MCF 10A (cell line): ENCODE measurements at regions not wholly inside any gene's neighbourhood (a gene's known extent, or its start where the extent isn't known, plus 50 kb on each side); places are given as distances from the start of the nearest gene placed in this dataset.

Experiments used
- BruUV-seq: library from RNA; stranded (reverse); fragments of 400-500 nt; replicated peaks from 2 replicates; lab custom pipeline; 2021; lab: Mats Ljungman, UMichigan
- CTCF ChIA-PET: fragments of 300-600 bp; sonication (Branson Sonifier 250); formaldehyde crosslinking; extraction: SDS; loops from one replicate; lab custom pipeline; 2021; ENCODE audit warnings: antibody characterized with exemption, inconsistent platforms; lab: Yijun Ruan, JAX
- POLR2A ChIA-PET: fragments of 300-600, 350-650 bp; sonication (Branson Sonifier 250); formaldehyde crosslinking; extraction: SDS; loops from one replicate; lab custom pipeline; 2020; ENCODE audit warnings: antibody characterized with exemption, inconsistent platforms; lab: Yijun Ruan, JAX
- DNase-seq: peaks from one replicate; pipeline ENCODE4 v3.0.0-alpha.2; 2018; ENCODE audit not compliant: unreplicated experiment
- H3K27ac Mint-ChIP-seq: one replicate; pipeline ENCODE4 v1.8.0; 2022; ENCODE audit warnings: mild to moderate bottlenecking, low read depth, mixed read lengths; ENCODE audit not compliant: unreplicated experiment
- H3K27me3 Mint-ChIP-seq: one replicate; pipeline ENCODE4 v1.8.0; 2022; ENCODE audit warnings: mixed read lengths; ENCODE audit not compliant: insufficient read depth, unreplicated experiment
- H3K36me3 Mint-ChIP-seq: one replicate; pipeline ENCODE4 v1.8.0; 2022; ENCODE audit warnings: mild to moderate bottlenecking, moderate library complexity, mixed read lengths; ENCODE audit not compliant: insufficient read depth, unreplicated experiment
- H3K4me1 Mint-ChIP-seq: one replicate; pipeline ENCODE4 v1.8.0; 2022; ENCODE audit warnings: mixed read lengths; ENCODE audit not compliant: insufficient read depth, unreplicated experiment
- H3K4me3 Mint-ChIP-seq: one replicate; pipeline ENCODE4 v1.8.0; 2022; ENCODE audit warnings: mild to moderate bottlenecking, moderate library complexity, mixed read lengths; ENCODE audit not compliant: unreplicated experiment
- H3K9me3 Mint-ChIP-seq: one replicate; pipeline ENCODE4 v1.8.0; 2022; ENCODE audit warnings: mixed read lengths; ENCODE audit not compliant: unreplicated experiment
- intact Hi-C: fragments of 100-400 bp; cut with micrococcal nuclease; formaldehyde crosslinking; loops from 2 replicates; pipeline ENCODE4 v1.14.1; 2022
- TF ChIP-seq, protein P1 (sequence below): fragments of 200-600 bp; IDR thresholded peaks from one replicate; pipeline ENCODE4 v1.8.0; 2022; ENCODE audit warnings: antibody characterized with exemption, mild to moderate bottlenecking; ENCODE audit not compliant: unreplicated experiment

DNA sequence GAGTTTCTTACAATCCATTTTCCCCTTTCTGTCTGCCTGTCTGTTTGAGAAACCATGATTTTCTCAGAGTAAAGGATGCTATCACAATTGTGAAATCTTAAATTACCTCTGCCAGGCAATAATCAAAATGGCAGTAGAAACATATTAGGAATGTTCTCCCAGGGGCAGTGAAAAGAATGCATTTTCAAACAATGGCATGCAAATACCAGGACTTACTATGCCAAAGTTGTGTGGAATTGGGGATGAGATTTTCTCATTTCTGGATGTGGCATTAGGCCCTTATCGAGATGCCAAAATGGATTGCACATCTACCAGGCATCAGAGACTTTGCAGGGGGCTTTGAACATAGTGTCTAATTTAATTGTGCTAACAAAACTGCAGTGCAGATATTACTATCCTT lies 821.4 kb downstream of the RNF144A start:
- no peaks in the 10 kb centered on the region for H3K27me3 Mint-ChIP-seq
- intact Hi-C loops = no loop called here
- no peaks in the 10 kb centered on the region for H3K4me1 Mint-ChIP-seq

DNA sequence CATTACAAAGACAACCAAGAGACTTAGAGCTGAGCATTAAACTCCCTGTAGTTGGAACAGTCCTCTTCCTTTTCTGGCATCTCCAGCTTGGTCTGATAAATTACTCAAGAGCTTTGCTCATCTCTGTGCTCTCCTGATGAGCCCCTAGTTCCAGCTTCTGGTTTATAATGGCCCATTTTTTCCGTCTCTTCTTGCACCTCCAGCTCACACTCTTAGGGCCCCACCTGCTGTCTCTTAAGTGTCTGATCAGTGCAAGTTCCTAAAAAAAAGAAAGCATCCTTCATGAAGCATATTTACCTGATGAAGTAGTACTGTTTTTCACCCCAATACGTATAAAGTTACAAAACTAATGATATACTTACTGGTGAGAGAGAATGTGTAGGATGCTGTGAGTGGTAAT lies 822.9 kb downstream of the RNF144A start:
- TF ChIP-seq, protein P1, sequence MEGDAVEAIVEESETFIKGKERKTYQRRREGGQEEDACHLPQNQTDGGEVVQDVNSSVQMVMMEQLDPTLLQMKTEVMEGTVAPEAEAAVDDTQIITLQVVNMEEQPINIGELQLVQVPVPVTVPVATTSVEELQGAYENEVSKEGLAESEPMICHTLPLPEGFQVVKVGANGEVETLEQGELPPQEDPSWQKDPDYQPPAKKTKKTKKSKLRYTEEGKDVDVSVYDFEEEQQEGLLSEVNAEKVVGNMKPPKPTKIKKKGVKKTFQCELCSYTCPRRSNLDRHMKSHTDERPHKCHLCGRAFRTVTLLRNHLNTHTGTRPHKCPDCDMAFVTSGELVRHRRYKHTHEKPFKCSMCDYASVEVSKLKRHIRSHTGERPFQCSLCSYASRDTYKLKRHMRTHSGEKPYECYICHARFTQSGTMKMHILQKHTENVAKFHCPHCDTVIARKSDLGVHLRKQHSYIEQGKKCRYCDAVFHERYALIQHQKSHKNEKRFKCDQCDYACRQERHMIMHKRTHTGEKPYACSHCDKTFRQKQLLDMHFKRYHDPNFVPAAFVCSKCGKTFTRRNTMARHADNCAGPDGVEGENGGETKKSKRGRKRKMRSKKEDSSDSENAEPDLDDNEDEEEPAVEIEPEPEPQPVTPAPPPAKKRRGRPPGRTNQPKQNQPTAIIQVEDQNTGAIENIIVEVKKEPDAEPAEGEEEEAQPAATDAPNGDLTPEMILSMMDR = no peak
- DNase-seq = no peak
- Mint-ChIP-seq H3K36me3 (no peaks in the 10 kb centered on the region), H3K9me3 (no peaks in the 10 kb centered on the region), H3K4me1 (peaks cover 6% of the 10 kb centered on the region), H3K27ac (no peak overlapping the region), H3K4me3 (no peak overlapping the region), H3K27me3 (no peaks in the 10 kb centered on the region)
- BruUV-seq = no TSS peak
- POLR2A ChIA-PET = no interaction called here
- CTCF ChIA-PET = interaction anchor here (0.6 to 1.3 kb wide), 5 partner anchors 10 to 228 kb away, joined by 3 to 5 read pairs (median 4); no protein-coding TSS in a partner anchor
- intact Hi-C loops = no loop called here

More for the DNA sequence above, 821.4 kb downstream of the RNF144A start:
- H3K9me3 Mint-ChIP-seq = no peaks in the 10 kb centered on the region
- TF ChIP-seq, protein P1 = no peak
- ChIA-PET POLR2A (no interaction called here), CTCF (no interaction called here)
- DNase-seq = no peak
- BruUV-seq = no TSS peak
- no peak overlapping the region for H3K27ac Mint-ChIP-seq
- H3K4me3 Mint-ChIP-seq = no peak overlapping the region
- no peaks in the 10 kb centered on the region for H3K36me3 Mint-ChIP-seq

DNA sequence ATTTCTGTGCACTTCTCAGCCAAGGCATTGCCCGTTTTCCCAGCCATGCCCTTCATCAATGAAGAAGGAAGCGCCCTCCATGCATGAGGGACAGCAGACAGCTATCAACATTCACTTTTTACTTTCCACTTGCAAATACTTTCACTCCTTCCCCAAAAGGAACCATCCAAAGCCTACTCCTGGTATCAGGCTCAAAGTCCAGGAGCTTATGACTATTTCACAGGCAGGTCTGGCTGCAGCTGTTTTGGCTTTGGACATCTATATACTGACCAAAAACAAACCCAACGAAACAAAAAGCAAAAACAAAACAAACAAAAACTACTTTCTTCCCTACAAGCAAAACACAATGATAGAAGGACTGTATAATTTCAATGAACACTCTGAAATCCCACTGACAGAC lies 825.1 kb downstream of the RNF144A start:
- BruUV-seq = no TSS peak
- intact Hi-C loops = no loop called here
- no peak for DNase-seq
- H3K4me3 Mint-ChIP-seq = no peak overlapping the region
- TF ChIP-seq, protein P1 = no peak
- no peaks in the 10 kb centered on the region for H3K9me3 Mint-ChIP-seq
- CTCF ChIA-PET = interaction anchor here (0.8 kb wide), 1 partner anchor 845 kb away, joined by 4 read pairs; no protein-coding TSS in a partner anchor
- peaks cover 14% of the 10 kb centered on the region for H3K4me1 Mint-ChIP-seq
- no peaks in the 10 kb centered on the region for H3K36me3 Mint-ChIP-seq
- H3K27ac Mint-ChIP-seq = no peak overlapping the region
- no peaks in the 10 kb centered on the region for H3K27me3 Mint-ChIP-seq
- POLR2A ChIA-PET = no interaction called here

DNA sequence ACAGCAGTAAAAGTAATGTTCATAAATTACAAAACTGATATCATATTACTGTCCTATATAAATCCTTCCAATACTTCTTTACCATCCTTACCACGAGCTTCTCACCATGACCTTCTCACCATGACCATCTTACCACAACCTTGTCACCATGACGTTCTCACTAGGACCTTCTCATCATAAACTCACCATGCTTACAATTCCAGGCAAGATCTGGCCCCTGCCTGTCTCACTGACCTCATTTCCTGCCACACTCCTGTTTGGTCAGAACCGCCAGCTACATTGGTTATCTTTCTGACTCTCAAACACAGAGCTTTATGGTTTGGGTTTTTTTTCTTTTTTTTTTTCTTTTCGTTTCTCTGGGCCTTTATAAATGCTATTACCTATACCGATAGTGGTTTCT lies 827.6 kb downstream of the RNF144A start:
- Mint-ChIP-seq H3K4me1 (peaks cover 16% of the 10 kb centered on the region), H3K4me3 (no peak overlapping the region), H3K9me3 (no peaks in the 10 kb centered on the region), H3K27ac (no peak overlapping the region), H3K27me3 (no peaks in the 10 kb centered on the region), H3K36me3 (no peaks in the 10 kb centered on the region)
- intact Hi-C loops = no loop called here
- no TSS peak for BruUV-seq
- DNase-seq = no peak
- TF ChIP-seq, protein P1 = no peak
- POLR2A ChIA-PET = interaction anchor here (0.6 kb wide), 1 partner anchor 461 kb away, joined by 3 read pairs; no protein-coding TSS in a partner anchor
- CTCF ChIA-PET = interaction anchor here (0.5 kb wide), 1 partner anchor 21 kb away, joined by 3 read pairs; no protein-coding TSS in a partner anchor
